HepG2 (cell line): ENCODE measurements at regions not wholly inside any gene's neighbourhood (a gene's known extent, or its start where the extent isn't known, plus 50 kb on each side); places are given as distances from the start of the nearest gene placed in this dataset.

Source experiments
- DNMT1 ChIP-seq: sonication (generic); formaldehyde crosslinking; IDR thresholded peaks from 2 replicates; pipeline ENCODE4 v1.5.1; 2020; ENCODE audit warnings: mild to moderate bottlenecking, missing genetic modification reagents
- EP300 ChIP-seq, 3 experiments: sonication (generic) in 1 of 3; formaldehyde crosslinking in 1 of 3; IDR thresholded peaks; 2 replicates each; pipeline versions ENCODE4 v1.5.1 to v1.6.1; 2011 to 2020; ENCODE audit warnings: low read depth in 2 of 3, low read length in 2 of 3, borderline replicate concordance in 1 of 3, improper control_type of control experiment in 1 of 3, mild to moderate bottlenecking in 1 of 3, missing genetic modification reagents in 1 of 3, moderate library complexity in 1 of 3
- NFRKB ChIP-seq: fragments of 450-650 bp; IDR thresholded peaks from 2 replicates; pipeline ENCODE4 v1.6.1; 2017
- NPAS2 ChIP-seq: sonication (generic); formaldehyde crosslinking; IDR thresholded peaks from 2 replicates; pipeline ENCODE4 v1.8.0; 2022; ENCODE audit warnings: mild to moderate bottlenecking, missing genetic modification reagents, borderline replicate concordance
- NR3C1 ChIP-seq: sonication (generic); formaldehyde crosslinking; IDR thresholded peaks from 2 replicates; pipeline ENCODE4 v1.4.0; 2020; ENCODE audit warnings: missing genetic modification reagents
- PBX3 ChIP-seq: sonication (generic); formaldehyde crosslinking; IDR thresholded peaks from 2 replicates; pipeline ENCODE4 v1.8.1; 2023; ENCODE audit warnings: missing genetic modification reagents, inconsistent platforms, borderline replicate concordance
- POLR2A ChIP-seq, 2 experiments: IDR thresholded peaks; 2 replicates each; pipeline ENCODE4 v1.6.1; 2011; ENCODE audit warnings: low read depth in 2 of 2, low read length in 2 of 2, mild to moderate bottlenecking in 1 of 2, moderate library complexity in 1 of 2; ENCODE audit not compliant: insufficient read depth in 1 of 2
- TCF7 ChIP-seq: sonication (generic); IDR thresholded peaks from 2 replicates; pipeline ENCODE4 v1.6.1; 2016; ENCODE audit warnings: antibody characterized with exemption, low read depth
- ZFP82 ChIP-seq: sonication (generic); formaldehyde crosslinking; IDR thresholded peaks from 2 replicates; pipeline ENCODE4 v1.5.1; 2020; ENCODE audit warnings: mild to moderate bottlenecking, missing genetic modification reagents, borderline replicate concordance
- ZNF326 ChIP-seq: sonication (generic); formaldehyde crosslinking; IDR thresholded peaks from 2 replicates; pipeline ENCODE4 v1.4.0; 2020; ENCODE audit warnings: missing genetic modification reagents, borderline replicate concordance
- ZNF549 ChIP-seq: sonication (generic); formaldehyde crosslinking; IDR thresholded peaks from 2 replicates; pipeline ENCODE4 v1.5.0; 2020; ENCODE audit warnings: missing genetic modification reagents
- ZNF614 ChIP-seq: IDR thresholded peaks from 2 replicates; pipeline ENCODE4 v1.6.1; 2018; ENCODE audit warnings: missing biosample characterization, missing genetic modification reagents, inconsistent platforms, borderline replicate concordance
- TF ChIP-seq, protein P1 (sequence below): sonication (generic); formaldehyde crosslinking; IDR thresholded peaks from 2 replicates; pipeline ENCODE4 v1.5.0; 2020; ENCODE audit warnings: mild to moderate bottlenecking, missing genetic modification reagents, moderate library complexity

GRCh38 chr3:157953565-157953964, 152.7 kb downstream of the SHOX2 start:
- TF ChIP-seq NR3C1 (CRISPR knock-in tag) (no peak), ZNF549 (CRISPR knock-in tag) (no peak), POLR2A (IDR thresholded peaks at IDR 0.05; ENCODE audit: insufficient read depth in 1 of 2, low read depth in 2 of 2, low read length in 2 of 2) (no peak), ZFP82 (CRISPR knock-in tag) (no peak), TCF7 (no peak), DNMT1 (CRISPR knock-in tag) (no peak), NFRKB (no peak), EP300 (IDR thresholded peaks at IDR 0.05; ENCODE audit: low read depth in 2 of 2, low read length in 2 of 2) (no peak), EP300 (CRISPR knock-in tag; IDR thresholded peaks at IDR 0.05; ENCODE audit: borderline replicate concordance) (no peak), ZNF326 (CRISPR knock-in tag) (no peak), PBX3 (CRISPR knock-in tag) (no peak), NPAS2 (no peak), ZNF614 (CRISPR knock-in tag) (no peak)
- TF ChIP-seq, protein P1, sequence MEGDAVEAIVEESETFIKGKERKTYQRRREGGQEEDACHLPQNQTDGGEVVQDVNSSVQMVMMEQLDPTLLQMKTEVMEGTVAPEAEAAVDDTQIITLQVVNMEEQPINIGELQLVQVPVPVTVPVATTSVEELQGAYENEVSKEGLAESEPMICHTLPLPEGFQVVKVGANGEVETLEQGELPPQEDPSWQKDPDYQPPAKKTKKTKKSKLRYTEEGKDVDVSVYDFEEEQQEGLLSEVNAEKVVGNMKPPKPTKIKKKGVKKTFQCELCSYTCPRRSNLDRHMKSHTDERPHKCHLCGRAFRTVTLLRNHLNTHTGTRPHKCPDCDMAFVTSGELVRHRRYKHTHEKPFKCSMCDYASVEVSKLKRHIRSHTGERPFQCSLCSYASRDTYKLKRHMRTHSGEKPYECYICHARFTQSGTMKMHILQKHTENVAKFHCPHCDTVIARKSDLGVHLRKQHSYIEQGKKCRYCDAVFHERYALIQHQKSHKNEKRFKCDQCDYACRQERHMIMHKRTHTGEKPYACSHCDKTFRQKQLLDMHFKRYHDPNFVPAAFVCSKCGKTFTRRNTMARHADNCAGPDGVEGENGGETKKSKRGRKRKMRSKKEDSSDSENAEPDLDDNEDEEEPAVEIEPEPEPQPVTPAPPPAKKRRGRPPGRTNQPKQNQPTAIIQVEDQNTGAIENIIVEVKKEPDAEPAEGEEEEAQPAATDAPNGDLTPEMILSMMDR (CRISPR knock-in tag), result no peak
